H1 (cell line): ENCODE measurements at regions not wholly inside any gene's neighbourhood (a gene's known extent, or its start where the extent isn't known, plus 50 kb on each side); places are given as distances from the start of the nearest gene placed in this dataset.

ENCODE experiments used
- CHD7 ChIP-seq: fragments of 300-600 bp; sonication (generic); IDR thresholded peaks from 2 replicates; pipeline ENCODE4 v1.7.1; 2012; ENCODE audit warnings: low read length, moderate library complexity, mild to moderate bottlenecking, inconsistent platforms; ENCODE audit not compliant: insufficient replicate concordance
- POLR2AphosphoS5 ChIP-seq: IDR thresholded peaks from 2 replicates; pipeline ENCODE4 v1.6.1; 2011; ENCODE audit warnings: low read depth, low read length
- RXRA ChIP-seq: IDR thresholded peaks from 2 replicates; pipeline ENCODE4 v1.6.1; 2011; ENCODE audit warnings: low read depth, mild to moderate bottlenecking, low read length, moderate library complexity; ENCODE audit not compliant: insufficient read depth
- TAF7 ChIP-seq: optimal IDR thresholded peaks from 2 replicates; pipeline ENCODE3; 2011; ENCODE audit warnings: low read depth, mild to moderate bottlenecking, inconsistent platforms, low read length, moderate library complexity, borderline replicate concordance

GRCh38 chr7:156173748-156174353, 361.6 kb upstream of the SHH start (continued):
- TF ChIP-seq CHD7 (no peak), POLR2AphosphoS5 (no peak), RXRA (no peak), TAF7 (no peak)
- TF ChIP-seq, all 59 proteins: peak for 0
